ENCODE measurements at regions not wholly inside any gene's neighbourhood (a gene's known extent, or its start where the extent isn't known, plus 50 kb on each side); places are given as distances from the start of the nearest gene placed in this dataset.

DNA sequence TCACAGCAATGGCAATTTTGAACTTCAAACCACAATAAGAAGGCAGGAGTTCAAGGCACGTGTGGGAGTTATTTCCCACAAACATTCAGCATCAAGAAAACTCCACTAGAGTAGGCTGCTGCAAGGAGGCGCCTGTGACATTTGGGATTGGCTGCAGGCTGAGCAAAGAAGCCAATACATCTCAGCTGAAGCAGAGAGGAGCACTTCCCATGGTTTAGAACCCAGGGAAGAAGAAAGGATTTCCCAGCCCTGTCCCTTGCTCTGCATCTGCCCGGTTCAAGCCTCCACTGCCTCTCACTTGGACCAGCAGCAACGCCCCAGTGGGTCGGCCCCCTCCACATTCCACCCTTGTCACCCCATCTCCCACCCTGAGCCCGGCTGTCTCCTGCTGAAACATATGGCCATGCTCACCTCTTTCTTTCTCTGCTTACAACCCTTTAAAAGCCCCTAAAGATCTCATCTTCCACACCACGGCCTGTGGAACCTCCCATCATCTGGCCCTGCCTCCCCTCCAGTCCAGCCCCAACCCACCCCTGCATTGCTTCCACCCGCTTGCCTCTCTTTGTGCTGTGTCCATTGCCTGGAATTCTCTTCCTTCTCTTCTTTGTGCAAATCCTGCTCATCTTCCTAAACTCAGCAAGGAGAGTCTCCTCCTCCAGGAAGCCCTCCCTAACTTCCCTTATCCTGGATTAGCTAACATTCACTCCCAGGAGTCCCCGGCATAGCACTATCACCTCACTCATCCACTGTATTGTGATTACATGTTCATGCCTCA is 128.3 kb downstream of the ANKRD60 start:
- DNase-seq (ENCODE audit: low read depth) = no peak
- TF ChIP-seq, protein P1, sequence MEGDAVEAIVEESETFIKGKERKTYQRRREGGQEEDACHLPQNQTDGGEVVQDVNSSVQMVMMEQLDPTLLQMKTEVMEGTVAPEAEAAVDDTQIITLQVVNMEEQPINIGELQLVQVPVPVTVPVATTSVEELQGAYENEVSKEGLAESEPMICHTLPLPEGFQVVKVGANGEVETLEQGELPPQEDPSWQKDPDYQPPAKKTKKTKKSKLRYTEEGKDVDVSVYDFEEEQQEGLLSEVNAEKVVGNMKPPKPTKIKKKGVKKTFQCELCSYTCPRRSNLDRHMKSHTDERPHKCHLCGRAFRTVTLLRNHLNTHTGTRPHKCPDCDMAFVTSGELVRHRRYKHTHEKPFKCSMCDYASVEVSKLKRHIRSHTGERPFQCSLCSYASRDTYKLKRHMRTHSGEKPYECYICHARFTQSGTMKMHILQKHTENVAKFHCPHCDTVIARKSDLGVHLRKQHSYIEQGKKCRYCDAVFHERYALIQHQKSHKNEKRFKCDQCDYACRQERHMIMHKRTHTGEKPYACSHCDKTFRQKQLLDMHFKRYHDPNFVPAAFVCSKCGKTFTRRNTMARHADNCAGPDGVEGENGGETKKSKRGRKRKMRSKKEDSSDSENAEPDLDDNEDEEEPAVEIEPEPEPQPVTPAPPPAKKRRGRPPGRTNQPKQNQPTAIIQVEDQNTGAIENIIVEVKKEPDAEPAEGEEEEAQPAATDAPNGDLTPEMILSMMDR (IDR thresholded peaks at IDR 0.05; ENCODE audit: low read depth, low read length, missing control alignments) = no peak
- no peak overlapping the region for H3K4me3 ChIP-seq (ENCODE audit: low read depth, low read length)
- in situ Hi-C loops (cut with HindIII; ENCODE audit: low sequenced_read_pairs) = no loop called here

- no peak overlapping the region for H3K4me3 ChIP-seq (ENCODE audit: low read depth, low read length)
- in situ Hi-C loops (cut with HindIII; ENCODE audit: low sequenced_read_pairs) = no loop called here
- TF ChIP-seq, protein P1 (IDR thresholded peaks at IDR 0.05; ENCODE audit: low read depth, low read length, missing control alignments) = no peak
- no peak for DNase-seq (ENCODE audit: low read depth)
Measured at GRCh38 chr20:58099291-58099935, 129.0 kb downstream of the ANKRD60 start.

DNA sequence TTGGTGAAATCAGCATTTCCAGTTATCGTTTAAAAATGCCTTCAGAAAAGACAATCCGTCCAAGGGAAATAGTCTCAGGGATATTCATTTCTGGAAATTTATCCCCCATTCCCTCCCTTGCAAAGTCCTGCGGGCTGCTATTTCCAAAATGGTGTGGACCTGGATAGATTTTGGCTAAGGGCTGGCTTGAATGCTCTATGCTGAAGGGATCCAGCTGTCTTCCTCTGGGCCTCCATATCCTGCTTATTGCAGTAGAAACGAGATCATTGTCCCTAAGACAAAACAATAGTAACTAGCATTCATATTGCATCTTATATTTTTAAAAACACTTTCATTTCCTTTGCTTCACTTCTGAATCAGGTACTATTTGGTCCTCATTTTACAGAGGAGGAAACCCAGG is 129.9 kb downstream of the ANKRD60 start:
- no peak for DNase-seq (ENCODE audit: low read depth)
- TF ChIP-seq, protein P1 (IDR thresholded peaks at IDR 0.05; ENCODE audit: low read depth, low read length, missing control alignments) = no peak
- no peak overlapping the region for H3K4me3 ChIP-seq (ENCODE audit: low read depth, low read length)
- in situ Hi-C loops (cut with HindIII; ENCODE audit: low sequenced_read_pairs) = no loop called here

- TF ChIP-seq, protein P1 (IDR thresholded peaks at IDR 0.05; ENCODE audit: low read depth, low read length, missing control alignments) = no peak
- in situ Hi-C loops (cut with HindIII; ENCODE audit: low sequenced_read_pairs) = no loop called here
- no peak for DNase-seq (ENCODE audit: low read depth)
- H3K4me3 ChIP-seq (ENCODE audit: low read depth, low read length) = no peak overlapping the region
Measured at GRCh38 chr20:58097943-58098342, 130.5 kb downstream of the ANKRD60 start.

- TF ChIP-seq, protein P1 (IDR thresholded peaks at IDR 0.05; ENCODE audit: low read depth, low read length, missing control alignments) = no peak
- no peak for DNase-seq (ENCODE audit: low read depth)
- in situ Hi-C loops (cut with HindIII; ENCODE audit: low sequenced_read_pairs) = no loop called here
- H3K4me3 ChIP-seq (ENCODE audit: low read depth, low read length) = no peak overlapping the region
Measured at GRCh38 chr20:58097429-58097828, 131.0 kb downstream of the ANKRD60 start.

DNA sequence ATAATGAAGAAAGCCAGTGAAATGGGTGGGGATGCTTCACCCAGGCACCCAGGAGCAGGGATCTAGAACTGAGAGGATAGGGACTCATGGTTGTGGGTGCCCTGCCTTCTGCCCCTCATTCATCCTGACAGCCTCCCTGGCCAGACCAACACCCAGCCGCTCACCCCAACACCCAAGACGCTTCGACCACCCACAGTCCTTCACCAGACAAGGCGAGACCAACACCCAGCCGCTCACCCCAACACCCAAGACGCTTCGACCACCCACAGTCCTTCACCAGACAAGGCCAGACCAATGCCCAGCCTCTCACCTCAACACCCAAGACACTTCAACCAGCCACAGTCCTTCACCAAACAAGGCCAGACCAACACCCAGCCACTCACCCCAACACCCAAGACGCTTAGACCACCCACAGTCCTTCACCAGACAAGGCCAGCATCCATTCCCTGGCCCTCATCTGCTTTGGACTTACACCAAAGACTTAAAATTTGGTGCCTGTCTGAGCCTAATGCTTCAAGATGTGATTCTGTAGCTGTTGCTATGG is 131.5 kb downstream of the ANKRD60 start:
- TF ChIP-seq, protein P1 (IDR thresholded peaks at IDR 0.05; ENCODE audit: low read depth, low read length, missing control alignments) = no peak
- no peak for DNase-seq (ENCODE audit: low read depth)
- in situ Hi-C loops (cut with HindIII; ENCODE audit: low sequenced_read_pairs) = no loop called here
- H3K4me3 ChIP-seq (ENCODE audit: low read depth, low read length) = no peak overlapping the region

All from astrocyte of the cerebellum (primary cell).